A549 (cell line): ENCODE measurements at regions not wholly inside any gene's neighbourhood (a gene's known extent, or its start where the extent isn't known, plus 50 kb on each side); places are given as distances from the start of the nearest gene placed in this dataset.

Experiments
- EP300 ChIP-seq, 2 experiments: fragments of >200 bp; sonication (Bioruptor Twin); formaldehyde crosslinking; IDR thresholded peaks; 2 replicates in 1 of 2; 3 replicates in 1 of 2; pipeline ENCODE4 v1.6.1; 2016 to 2017
- HOXB13 ChIP-seq: fragments of 250-450 bp; sonication (Bioruptor Pico); IDR thresholded peaks from 2 replicates; pipeline ENCODE4 v1.5.0; 2020; ENCODE audit warnings: low read depth, mild to moderate bottlenecking, moderate library complexity
- JUNB ChIP-seq: fragments of >200 bp; sonication (Bioruptor Twin); formaldehyde crosslinking; IDR thresholded peaks from 2 replicates; pipeline ENCODE4 v1.6.1; 2016
- KDM1A ChIP-seq: fragments of 200-600 bp; sonication (generic); IDR thresholded peaks from 2 replicates; pipeline ENCODE4 v1.6.1; 2016; ENCODE audit warnings: low read depth, mild to moderate bottlenecking
- MAZ ChIP-seq: fragments of 150-350 bp; IDR thresholded peaks from 2 replicates; pipeline ENCODE4 v1.6.1; 2014; ENCODE audit warnings: antibody characterized with exemption, low read depth, low read length, borderline replicate concordance
- POLR2A ChIP-seq: IDR thresholded peaks from 2 replicates; pipeline ENCODE4 v1.6.1; 2012; ENCODE audit warnings: mild to moderate bottlenecking, low read length
- RAD21 ChIP-seq, 2 experiments: fragments of >200 bp in 1 of 2; sonication (Bioruptor Twin) in 1 of 2; formaldehyde crosslinking in 1 of 2; IDR thresholded peaks in 1 of 2; conservative IDR thresholded peaks in 1 of 2; 2 replicates in 1 of 2; 3 replicates in 1 of 2; pipeline ENCODE4 v1.6.1; 2012 to 2018; ENCODE audit warnings: inconsistent platforms in 1 of 2
- RCOR1 ChIP-seq: fragments of 150-350 bp; IDR thresholded peaks from 2 replicates; pipeline ENCODE4 v1.6.1; 2014; ENCODE audit warnings: antibody characterized with exemption, low read length, low read depth
- TF ChIP-seq, protein P1 (sequence below): fragments of >200 bp; sonication (Bioruptor Twin); formaldehyde crosslinking; IDR thresholded peaks from 3 replicates; pipeline ENCODE4 v1.5.1; 2016
- TF ChIP-seq, protein P2 (sequence below): IDR thresholded peaks from 2 replicates; pipeline ENCODE4 v1.6.1; 2012

DNA sequence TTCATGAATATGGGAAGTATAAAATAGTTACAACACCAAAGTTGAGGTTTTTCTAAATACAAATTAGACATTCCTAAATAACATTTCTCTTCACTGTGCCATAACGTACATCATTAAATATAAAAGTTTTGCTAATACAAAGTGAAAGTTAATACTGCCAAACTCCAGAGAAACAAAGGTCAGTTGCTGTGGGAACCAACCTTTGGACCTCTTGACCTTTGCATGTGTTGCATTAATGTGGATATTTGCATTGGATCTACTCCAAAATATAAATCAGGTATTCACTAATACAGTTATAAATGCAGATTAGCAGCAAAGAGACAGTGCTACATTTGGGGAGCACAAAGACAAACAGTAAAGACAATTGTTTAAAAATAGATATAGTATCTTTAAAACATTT, 366.0 kb upstream of the USP15 start:
- TF ChIP-seq, protein P1, sequence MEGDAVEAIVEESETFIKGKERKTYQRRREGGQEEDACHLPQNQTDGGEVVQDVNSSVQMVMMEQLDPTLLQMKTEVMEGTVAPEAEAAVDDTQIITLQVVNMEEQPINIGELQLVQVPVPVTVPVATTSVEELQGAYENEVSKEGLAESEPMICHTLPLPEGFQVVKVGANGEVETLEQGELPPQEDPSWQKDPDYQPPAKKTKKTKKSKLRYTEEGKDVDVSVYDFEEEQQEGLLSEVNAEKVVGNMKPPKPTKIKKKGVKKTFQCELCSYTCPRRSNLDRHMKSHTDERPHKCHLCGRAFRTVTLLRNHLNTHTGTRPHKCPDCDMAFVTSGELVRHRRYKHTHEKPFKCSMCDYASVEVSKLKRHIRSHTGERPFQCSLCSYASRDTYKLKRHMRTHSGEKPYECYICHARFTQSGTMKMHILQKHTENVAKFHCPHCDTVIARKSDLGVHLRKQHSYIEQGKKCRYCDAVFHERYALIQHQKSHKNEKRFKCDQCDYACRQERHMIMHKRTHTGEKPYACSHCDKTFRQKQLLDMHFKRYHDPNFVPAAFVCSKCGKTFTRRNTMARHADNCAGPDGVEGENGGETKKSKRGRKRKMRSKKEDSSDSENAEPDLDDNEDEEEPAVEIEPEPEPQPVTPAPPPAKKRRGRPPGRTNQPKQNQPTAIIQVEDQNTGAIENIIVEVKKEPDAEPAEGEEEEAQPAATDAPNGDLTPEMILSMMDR: no peak
- TF ChIP-seq RAD21 (conservative IDR thresholded peaks at IDR 0.05 in 1 of 2, IDR thresholded peaks at IDR 0.05 in 1 of 2): no peak
- no peak for TF ChIP-seq EP300 (IDR thresholded peaks at IDR 0.05)
- TF ChIP-seq, protein P2, sequence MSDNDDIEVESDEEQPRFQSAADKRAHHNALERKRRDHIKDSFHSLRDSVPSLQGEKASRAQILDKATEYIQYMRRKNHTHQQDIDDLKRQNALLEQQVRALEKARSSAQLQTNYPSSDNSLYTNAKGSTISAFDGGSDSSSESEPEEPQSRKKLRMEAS: no peak
- TF ChIP-seq JUNB: no peak
- no peak for TF ChIP-seq RCOR1
- TF ChIP-seq MAZ: no peak
- no peak for TF ChIP-seq POLR2A
- no peak for TF ChIP-seq KDM1A
- no peak for TF ChIP-seq HOXB13 (CRISPR knock-in tag)
